Stimulated activated memory B cell treated with anti-CD40 and anti-IgM and Interleukin-4, amounts not matched to agents 10 μg/mL and 1 μg/mL and 100 μg/mL, for 72 hours (primary cell): ENCODE measurements at regions not wholly inside any gene's neighbourhood (a gene's known extent, or its start where the extent isn't known, plus 50 kb on each side); places are given as distances from the start of the nearest gene placed in this dataset.

ENCODE experiments used
- ATAC-seq: fragments of 150-1000 bp; cut with Tn5 transposase; 2 replicates; pipeline ENCODE4 v1.10.0; 2021
- H3K27ac Mint-ChIP-seq: one replicate; pipeline ENCODE4 v1.8.0; 2022; ENCODE audit warnings: mild to moderate bottlenecking, mixed read lengths
- H3K27me3 Mint-ChIP-seq: one replicate; pipeline ENCODE4 v1.8.0; 2022; ENCODE audit warnings: mixed read lengths
- H3K36me3 Mint-ChIP-seq: one replicate; pipeline ENCODE4 v1.8.0; 2022; ENCODE audit warnings: mixed read lengths
- H3K4me1 Mint-ChIP-seq: one replicate; pipeline ENCODE4 v1.8.0; 2022; ENCODE audit warnings: mixed read lengths
- H3K4me3 Mint-ChIP-seq: one replicate; pipeline ENCODE4 v1.8.0; 2022; ENCODE audit warnings: mild to moderate bottlenecking, moderate library complexity, mixed read lengths
- H3K9me3 Mint-ChIP-seq: one replicate; pipeline ENCODE4 v1.8.0; 2022; ENCODE audit warnings: mixed read lengths

- Mint-ChIP-seq H3K4me1 (no peaks in the 10 kb centered on the region), H3K36me3 (no peaks in the 10 kb centered on the region), H3K27me3 (peaks cover 17% of the 10 kb centered on the region), H3K9me3 (peaks cover 4% of the 10 kb centered on the region), H3K27ac (no peak overlapping the region), H3K4me3 (no peak overlapping the region)
- no peak for ATAC-seq
These were observed 50.9 kb upstream of the A1CF start for GRCh38 chr10:50936335-50936734.

DNA sequence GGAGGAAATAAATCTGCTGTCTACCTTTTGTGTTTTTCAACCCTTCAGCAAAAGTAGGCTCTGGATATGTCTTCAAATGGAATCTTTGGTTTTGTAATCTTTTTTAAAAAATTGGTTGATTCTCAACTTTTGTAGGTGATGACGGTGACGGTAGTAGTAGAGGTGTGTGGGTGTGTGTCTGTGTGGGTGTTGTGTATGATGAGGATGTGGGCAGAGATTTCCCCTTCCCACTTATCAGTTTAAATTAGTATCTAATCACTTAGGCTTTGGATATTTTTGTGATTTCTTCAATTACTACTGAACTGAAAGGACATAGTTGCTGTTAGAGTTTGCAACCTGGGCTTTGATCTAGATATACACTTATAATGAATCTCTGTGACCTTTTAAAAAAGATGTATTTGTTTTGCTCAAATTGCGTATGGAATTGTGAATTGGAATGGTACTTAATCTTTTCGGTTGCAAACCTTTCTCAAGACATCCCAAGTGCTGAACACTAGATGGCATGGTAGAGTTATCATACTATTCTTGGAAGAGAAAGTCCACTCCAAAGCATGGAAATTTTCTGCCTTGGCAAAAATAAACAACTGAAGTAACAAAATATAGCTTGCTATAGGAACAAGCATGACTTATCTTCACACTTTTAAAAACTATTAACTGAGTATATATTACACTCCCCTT, 51.9 kb upstream of the A1CF start:
- no peak for ATAC-seq
- peaks cover 17% of the 10 kb centered on the region for H3K27me3 Mint-ChIP-seq
- no peak overlapping the region for H3K27ac Mint-ChIP-seq
- H3K4me3 Mint-ChIP-seq = no peak overlapping the region
- H3K4me1 Mint-ChIP-seq = no peaks in the 10 kb centered on the region
- H3K9me3 Mint-ChIP-seq = peaks cover 4% of the 10 kb centered on the region
- no peaks in the 10 kb centered on the region for H3K36me3 Mint-ChIP-seq

DNA sequence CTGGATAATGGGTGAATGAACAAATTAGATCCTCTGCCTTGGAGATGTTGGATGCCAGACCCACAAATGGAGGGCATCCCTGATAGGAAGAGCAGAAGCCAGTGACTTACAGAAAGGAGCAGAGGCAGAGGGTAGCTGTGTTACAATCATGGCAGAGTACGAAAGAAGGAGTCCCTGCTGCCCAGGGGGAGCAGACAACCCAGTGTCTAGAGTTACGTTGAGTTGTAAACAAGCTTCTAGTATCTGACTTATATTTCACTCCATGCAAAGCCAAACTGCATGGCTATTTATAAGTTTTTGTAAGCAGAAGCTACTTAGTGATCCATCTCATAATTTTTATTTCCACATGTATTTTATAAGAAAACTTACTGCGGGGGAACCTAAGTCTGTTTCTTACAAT, 56.2 kb upstream of the A1CF start:
- Mint-ChIP-seq H3K36me3 (no peaks in the 10 kb centered on the region), H3K4me3 (no peak overlapping the region), H3K27ac (no peak overlapping the region), H3K27me3 (peaks cover 8% of the 10 kb centered on the region), H3K4me1 (no peaks in the 10 kb centered on the region), H3K9me3 (no peaks in the 10 kb centered on the region)
- peak; percentile 20 for ATAC-seq

GRCh38 chr10:50946991-50947781, 61.8 kb upstream of the A1CF start:
- no peak for ATAC-seq
- Mint-ChIP-seq H3K9me3 (no peaks in the 10 kb centered on the region), H3K4me1 (no peaks in the 10 kb centered on the region)

DNA sequence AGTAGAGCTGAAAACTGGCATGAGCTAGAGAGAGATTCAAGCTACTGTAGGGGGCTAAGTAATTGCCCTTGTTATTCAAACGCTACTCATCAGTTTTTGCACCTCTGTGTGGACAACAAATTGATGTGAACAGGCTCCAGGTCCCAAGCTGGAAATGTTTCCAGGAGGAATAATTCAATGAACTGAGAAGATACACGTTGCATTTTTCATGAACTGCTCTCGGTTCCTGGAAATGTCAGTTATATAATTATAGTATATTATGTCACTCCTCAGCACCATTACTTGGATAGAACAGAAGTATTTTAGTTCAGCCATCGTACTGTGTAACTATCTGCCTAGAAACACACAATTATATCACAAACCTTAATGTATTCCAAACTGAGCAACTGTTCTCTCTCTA, 65.9 kb upstream of the A1CF start:
- no peaks in the 10 kb centered on the region for H3K4me1 Mint-ChIP-seq
- ATAC-seq = no peak
- H3K4me3 Mint-ChIP-seq = no peak overlapping the region
- H3K27ac Mint-ChIP-seq = no peak overlapping the region
- H3K9me3 Mint-ChIP-seq = no peaks in the 10 kb centered on the region
- H3K36me3 Mint-ChIP-seq = no peaks in the 10 kb centered on the region
- no peaks in the 10 kb centered on the region for H3K27me3 Mint-ChIP-seq

More at GRCh38 chr10:50946991-50947781, 61.8 kb upstream of the A1CF start:
- Mint-ChIP-seq H3K36me3 (no peaks in the 10 kb centered on the region), H3K27ac (no peak overlapping the region), H3K27me3 (no peaks in the 10 kb centered on the region), H3K4me3 (no peak overlapping the region)

- H3K27ac Mint-ChIP-seq = no peak overlapping the region
- no peaks in the 10 kb centered on the region for H3K9me3 Mint-ChIP-seq
- ATAC-seq = no peak
- H3K36me3 Mint-ChIP-seq = no peaks in the 10 kb centered on the region
- no peaks in the 10 kb centered on the region for H3K27me3 Mint-ChIP-seq
- H3K4me1 Mint-ChIP-seq = no peaks in the 10 kb centered on the region
- no peak overlapping the region for H3K4me3 Mint-ChIP-seq
These were observed 75.9 kb upstream of the A1CF start for GRCh38 chr10:50961297-50961696.

DNA sequence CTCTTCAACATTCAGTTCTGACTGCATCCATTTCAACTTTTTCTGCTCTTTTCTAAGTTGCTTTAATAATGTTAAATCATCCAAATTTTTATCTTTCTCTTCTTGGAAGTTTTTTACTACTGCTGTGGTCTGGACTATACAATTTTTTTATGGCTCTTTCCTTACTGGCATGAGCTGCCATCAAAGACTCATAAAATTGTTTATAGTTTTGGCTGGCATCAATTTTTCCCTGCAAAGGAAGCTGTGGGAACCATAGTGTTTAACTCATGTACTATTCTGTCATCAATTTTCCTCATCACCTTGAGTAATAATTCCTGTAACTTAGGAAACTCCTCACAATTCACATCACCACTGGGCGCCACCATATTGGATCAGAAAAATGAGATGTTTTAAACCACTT, 77.6 kb upstream of the A1CF start:
- H3K27ac Mint-ChIP-seq = no peak overlapping the region
- no peak overlapping the region for H3K4me3 Mint-ChIP-seq
- H3K9me3 Mint-ChIP-seq = no peaks in the 10 kb centered on the region
- no peaks in the 10 kb centered on the region for H3K27me3 Mint-ChIP-seq
- ATAC-seq = no peak
- no peaks in the 10 kb centered on the region for H3K4me1 Mint-ChIP-seq
- no peaks in the 10 kb centered on the region for H3K36me3 Mint-ChIP-seq

DNA sequence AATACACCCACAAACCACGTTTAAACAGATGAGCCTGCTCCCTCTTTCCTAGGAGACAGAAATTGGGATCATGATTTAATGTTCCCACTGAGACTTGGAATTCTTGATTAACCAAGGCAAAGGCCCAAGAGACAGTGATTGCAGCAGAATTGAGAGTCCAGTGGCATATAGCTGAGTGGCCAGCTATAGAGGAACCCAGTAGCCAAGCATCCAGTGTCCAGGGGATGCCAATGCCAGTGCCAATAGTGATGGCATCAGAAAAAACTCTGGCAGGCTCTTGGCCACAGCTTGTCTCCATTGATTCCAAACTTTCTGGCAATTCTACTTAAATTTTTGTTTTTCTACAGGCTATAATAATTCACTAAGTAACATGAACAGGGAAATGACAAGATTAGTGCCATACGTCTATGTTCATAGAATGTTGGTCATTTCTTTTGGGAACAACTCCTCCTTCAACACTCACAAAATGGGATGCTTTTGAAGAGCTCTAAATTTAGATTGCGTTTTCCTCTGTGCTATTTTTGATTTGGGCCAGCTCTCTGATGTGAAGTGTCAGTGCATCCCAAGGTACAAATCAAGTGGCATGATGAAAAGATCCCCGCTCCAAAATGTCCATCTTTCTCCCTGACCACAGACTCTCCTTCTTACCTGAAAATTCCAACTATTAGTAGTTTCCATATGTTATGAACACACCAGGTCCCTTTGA, 83.1 kb upstream of the A1CF start:
- no peak overlapping the region for H3K27ac Mint-ChIP-seq
- no peak for ATAC-seq
- H3K9me3 Mint-ChIP-seq = no peaks in the 10 kb centered on the region
- H3K36me3 Mint-ChIP-seq = no peaks in the 10 kb centered on the region
- no peak overlapping the region for H3K4me3 Mint-ChIP-seq
- no peaks in the 10 kb centered on the region for H3K4me1 Mint-ChIP-seq
- H3K27me3 Mint-ChIP-seq = no peaks in the 10 kb centered on the region

DNA sequence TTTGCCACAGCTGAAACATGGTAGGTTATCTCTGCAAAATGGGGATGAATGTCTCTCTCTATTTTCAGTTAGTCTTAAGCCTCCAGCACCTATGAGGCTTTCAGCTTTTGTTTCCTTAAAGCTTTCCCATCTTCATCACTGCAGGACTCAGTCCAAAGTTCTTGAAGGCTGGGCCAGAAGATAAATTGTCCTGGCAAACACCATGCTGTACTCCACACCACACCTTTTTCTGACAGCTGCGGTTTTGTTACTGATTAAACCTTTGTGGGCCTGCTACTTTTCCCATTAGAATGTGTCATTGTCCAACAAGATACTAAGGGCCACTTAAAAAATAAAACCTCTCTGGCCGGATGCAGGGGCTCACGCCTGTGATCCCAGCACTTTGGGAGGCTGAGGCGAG, 87.2 kb upstream of the A1CF start:
- no peaks in the 10 kb centered on the region for H3K9me3 Mint-ChIP-seq
- no peak overlapping the region for H3K4me3 Mint-ChIP-seq
- H3K4me1 Mint-ChIP-seq = no peaks in the 10 kb centered on the region
- H3K27me3 Mint-ChIP-seq = no peaks in the 10 kb centered on the region
- no peak for ATAC-seq
- H3K27ac Mint-ChIP-seq = no peak overlapping the region
- no peaks in the 10 kb centered on the region for H3K36me3 Mint-ChIP-seq

DNA sequence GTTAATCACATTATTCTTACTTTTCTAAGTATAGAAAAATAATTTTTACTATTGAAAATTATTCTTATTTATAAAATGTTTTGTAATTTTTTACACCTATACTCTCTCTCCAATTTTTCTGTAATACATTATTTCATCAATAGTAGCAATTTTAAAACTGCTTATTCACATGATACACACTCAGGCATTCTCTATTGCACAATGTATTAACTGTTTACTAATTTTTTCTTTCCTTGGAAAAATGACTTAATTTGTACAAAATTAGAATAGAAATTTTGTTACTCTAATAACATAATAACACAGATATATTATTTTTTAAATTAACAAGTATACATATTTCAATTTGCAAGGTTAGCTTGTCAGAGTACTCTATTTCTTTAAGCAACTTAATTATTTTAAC, 92.9 kb upstream of the PRKG1 start:
- ATAC-seq = no peak
- Mint-ChIP-seq H3K27ac (no peak overlapping the region), H3K4me3 (no peak overlapping the region), H3K27me3 (no peaks in the 10 kb centered on the region), H3K36me3 (no peaks in the 10 kb centered on the region), H3K9me3 (no peaks in the 10 kb centered on the region), H3K4me1 (no peaks in the 10 kb centered on the region)

GRCh38 chr10:50981904-50982303, 92.4 kb upstream of the PRKG1 start:
- ATAC-seq = no peak
- H3K27me3 Mint-ChIP-seq = peaks cover 1% of the 10 kb centered on the region
- no peaks in the 10 kb centered on the region for H3K36me3 Mint-ChIP-seq
- no peaks in the 10 kb centered on the region for H3K4me1 Mint-ChIP-seq
- no peak overlapping the region for H3K27ac Mint-ChIP-seq
- no peak overlapping the region for H3K4me3 Mint-ChIP-seq
- H3K9me3 Mint-ChIP-seq = no peaks in the 10 kb centered on the region

DNA sequence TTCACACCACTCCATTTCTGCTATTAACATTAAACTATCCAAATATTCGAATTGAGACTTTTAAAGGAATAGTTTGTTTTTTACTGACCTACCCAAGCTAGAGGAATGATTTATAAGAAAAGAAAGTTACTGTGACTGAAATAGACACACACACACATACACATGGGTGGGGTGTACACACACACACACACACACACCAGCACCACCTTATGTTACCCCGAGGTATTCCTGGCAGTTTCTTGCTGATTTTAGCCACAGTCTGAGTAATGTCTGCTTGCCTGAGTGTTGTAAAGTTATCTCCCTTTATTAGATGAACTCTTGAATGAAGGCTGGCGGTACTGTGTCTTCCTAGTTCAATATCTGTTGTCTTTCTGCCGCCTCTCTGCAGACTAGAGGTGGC, 91.3 kb upstream of the PRKG1 start:
- Mint-ChIP-seq H3K27me3 (peaks cover 9% of the 10 kb centered on the region), H3K4me3 (no peak overlapping the region), H3K4me1 (no peaks in the 10 kb centered on the region), H3K9me3 (no peaks in the 10 kb centered on the region), H3K36me3 (no peaks in the 10 kb centered on the region), H3K27ac (no peak overlapping the region)
- no peak for ATAC-seq

DNA sequence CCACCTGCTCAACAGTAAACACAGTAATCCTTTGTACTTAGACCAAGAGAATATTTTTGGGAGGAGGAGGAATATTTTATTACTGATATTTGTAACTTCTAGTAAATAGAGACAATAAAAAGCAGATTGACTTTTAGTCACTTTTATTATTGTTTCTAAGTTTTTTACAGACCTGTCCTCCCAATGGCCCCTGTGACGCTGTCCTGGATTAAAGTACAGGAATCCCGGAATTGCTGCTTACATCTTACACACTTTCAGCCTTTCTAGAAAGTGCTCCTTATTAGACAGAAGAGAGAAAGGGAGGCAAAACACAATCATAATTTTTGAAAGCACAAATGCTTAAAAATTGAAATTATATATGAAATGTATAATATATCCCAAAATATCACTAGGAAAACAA, 86.4 kb upstream of the PRKG1 start:
- no peak overlapping the region for H3K27ac Mint-ChIP-seq
- H3K36me3 Mint-ChIP-seq = no peaks in the 10 kb centered on the region

DNA sequence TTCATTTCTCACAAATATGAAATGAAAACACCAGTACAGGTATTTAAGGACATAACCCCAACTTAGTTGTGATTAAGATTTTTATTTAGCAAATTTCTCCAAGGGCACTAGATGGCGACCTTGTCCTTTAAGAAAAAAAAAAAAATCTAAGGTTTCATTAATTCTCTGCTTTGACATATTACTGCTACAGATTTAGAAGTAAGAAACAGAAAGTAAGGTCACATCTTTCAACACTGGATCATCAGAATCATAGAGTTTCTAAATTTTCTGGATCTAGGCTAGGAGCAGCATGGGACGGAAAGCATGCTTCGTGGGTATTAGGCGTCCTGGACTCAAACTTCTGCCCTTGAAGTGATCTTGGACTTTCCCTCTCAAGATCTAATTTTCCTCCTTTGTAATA, 85.5 kb upstream of the PRKG1 start:
- H3K4me3 Mint-ChIP-seq = no peak overlapping the region
- no peaks in the 10 kb centered on the region for H3K9me3 Mint-ChIP-seq
- H3K27ac Mint-ChIP-seq = no peak overlapping the region
- ATAC-seq = no peak
- no peaks in the 10 kb centered on the region for H3K36me3 Mint-ChIP-seq
- H3K4me1 Mint-ChIP-seq = no peaks in the 10 kb centered on the region
- peaks cover 50% of the 10 kb centered on the region for H3K27me3 Mint-ChIP-seq

More for the DNA sequence above, 86.4 kb upstream of the PRKG1 start:
- ATAC-seq = no peak
- no peaks in the 10 kb centered on the region for H3K9me3 Mint-ChIP-seq
- H3K27me3 Mint-ChIP-seq = peaks cover 42% of the 10 kb centered on the region
- no peaks in the 10 kb centered on the region for H3K4me1 Mint-ChIP-seq
- H3K4me3 Mint-ChIP-seq = no peak overlapping the region

GRCh38 chr10:50990568-50991455, 83.5 kb upstream of the PRKG1 start:
- ATAC-seq = no peak

More at GRCh38 chr10:50990568-50991455, 83.5 kb upstream of the PRKG1 start:
- Mint-ChIP-seq H3K27me3 (peaks cover 60% of the 10 kb centered on the region), H3K27ac (no peak overlapping the region), H3K9me3 (no peaks in the 10 kb centered on the region), H3K36me3 (no peaks in the 10 kb centered on the region), H3K4me3 (peak overlapping the region; percentile 58), H3K4me1 (no peaks in the 10 kb centered on the region)
